A549 (cell line): ENCODE measurements at regions not wholly inside any gene's neighbourhood (a gene's known extent, or its start where the extent isn't known, plus 50 kb on each side); places are given as distances from the start of the nearest gene placed in this dataset.

ENCODE experiments used
- HOXA7 ChIP-seq: fragments of 250-450 bp; sonication (Bioruptor Pico); IDR thresholded peaks from 2 replicates; pipeline ENCODE4 v1.5.0; 2020; ENCODE audit warnings: mild to moderate bottlenecking, moderate library complexity
- MAX ChIP-seq: IDR thresholded peaks from 2 replicates; pipeline ENCODE4 v1.6.1; 2012
- POLR2A ChIP-seq: IDR thresholded peaks from 2 replicates; pipeline ENCODE4 v1.6.1; 2012; ENCODE audit warnings: mild to moderate bottlenecking, low read length
- POLR2AphosphoS2 ChIP-seq: conservative IDR thresholded peaks from 2 replicates; pipeline ENCODE4 v1.6.1; 2012; ENCODE audit warnings: low read length, improper control_type of control experiment, inconsistent platforms

- TF ChIP-seq MAX (no peak), POLR2A (no peak), POLR2AphosphoS2 (no peak), HOXA7 (CRISPR knock-in tag) (no peak)
Measured at GRCh38 chr1:222385262-222385661, 162.6 kb downstream of the HHIPL2 start.
